PC-9 (cell line): ENCODE measurements at regions not wholly inside any gene's neighbourhood (a gene's known extent, or its start where the extent isn't known, plus 50 kb on each side); places are given as distances from the start of the nearest gene placed in this dataset.

ENCODE experiments used
- BruUV-seq: library from RNA; stranded (reverse); fragments of 400-500 nt; replicated peaks from 2 replicates; lab custom pipeline; 2021; lab: Mats Ljungman, UMichigan
- CTCF ChIA-PET: fragments of 300-600 bp; sonication (Branson Sonifier 250); formaldehyde crosslinking; loops from one replicate; lab custom pipeline; 2022; ENCODE audit warnings: antibody characterized with exemption; lab: Charles Lee
- POLR2A ChIA-PET: fragments of 300-600 bp; sonication (Branson Sonifier 250); formaldehyde crosslinking; loops from one replicate; lab custom pipeline; 2022; ENCODE audit warnings: antibody characterized with exemption; ENCODE audit not compliant: unreplicated experiment; lab: Charles Lee
- DNase-seq, 2 experiments: peaks; one replicate each; pipeline versions ENCODE4 v3.0.0 to v3.0.0-alpha.2; 2015 to 2022; ENCODE audit warnings: mixed read lengths in 1 of 2
- H2AFZ ChIP-seq: fragments of 200-600 bp; sonication (generic); 2 replicates; pipeline ENCODE4 v1.8.1; 2017; ENCODE audit warnings: antibody characterized with exemption
- H3F3A ChIP-seq: fragments of 200-600 bp; sonication (generic); 2 replicates; pipeline ENCODE4 v1.8.1; 2017; ENCODE audit warnings: antibody characterized with exemption, mild to moderate bottlenecking, low read depth; ENCODE audit not compliant: insufficient read depth
- H3K27ac ChIP-seq: fragments of 200-600 bp; sonication (generic); 2 replicates; pipeline ENCODE4 v1.6.1; 2016; ENCODE audit warnings: mixed run types
- H3K27me3 ChIP-seq: fragments of 200-600 bp; sonication (generic); 2 replicates; pipeline ENCODE4 v1.6.1; 2016; ENCODE audit warnings: low read depth, mixed run types; ENCODE audit not compliant: insufficient read depth
- H3K36me3 ChIP-seq: fragments of 200-600 bp; sonication (generic); 2 replicates; pipeline ENCODE4 v1.6.1; 2016; ENCODE audit warnings: low read depth, mixed run types
- H3K4me1 ChIP-seq: fragments of 200-600 bp; sonication (generic); replicated peaks from 2 replicates; pipeline ENCODE4 v1.6.1; 2016; ENCODE audit warnings: mixed run types; ENCODE audit not compliant: insufficient read depth
- H3K4me2 ChIP-seq: fragments of 200-600 bp; sonication (generic); 2 replicates; pipeline ENCODE4 v1.6.1; 2017; ENCODE audit warnings: mixed run types
- H3K4me3 ChIP-seq: fragments of 200-600 bp; sonication (generic); 2 replicates; pipeline ENCODE4 v1.6.1; 2016; ENCODE audit warnings: mixed run types
- H3K79me2 ChIP-seq: fragments of 200-600 bp; sonication (generic); 2 replicates; pipeline ENCODE4 v1.6.1; 2017; ENCODE audit warnings: low read depth, mixed run types
- H3K9me2 ChIP-seq: fragments of 200-600 bp; sonication (generic); 2 replicates; pipeline ENCODE4 v1.8.1; 2017; ENCODE audit warnings: mild to moderate bottlenecking; ENCODE audit not compliant: insufficient read depth
- H3K9me3 ChIP-seq: fragments of 200-600 bp; sonication (generic); 2 replicates; pipeline ENCODE4 v1.8.1; 2016; ENCODE audit warnings: low read depth; ENCODE audit not compliant: insufficient read depth
- H4K20me1 ChIP-seq: fragments of 200-600 bp; sonication (generic); 2 replicates; pipeline ENCODE4 v1.8.1; 2017; ENCODE audit not compliant: insufficient read depth
- EZH2 ChIP-seq: fragments of 200-600 bp; sonication (generic); IDR thresholded peaks from 2 replicates; pipeline ENCODE4 v1.8.0; 2017; ENCODE audit warnings: antibody characterized with exemption, low read depth
- intact Hi-C: fragments of 100-400 bp; cut with micrococcal nuclease; formaldehyde crosslinking; loops from one replicate; pipeline ENCODE4 v1.10.0; 2022; ENCODE audit not compliant: unreplicated experiment
- TF ChIP-seq, protein P1 (sequence below): fragments of 200-600 bp; sonication (generic); conservative IDR thresholded peaks from 2 replicates; pipeline ENCODE4 v1.6.1; 2017; ENCODE audit warnings: mixed run types, antibody characterized with exemption, mild to moderate bottlenecking, moderate library complexity

- Histone ChIP-seq H3K79me2 (no peaks in the 10 kb centered on the region), H3K4me3 (no peak overlapping the region), H4K20me1 (no peaks in the 10 kb centered on the region), H3K9me2 (no peaks in the 10 kb centered on the region), H3K4me2 (no peak overlapping the region), H3K27me3 (no peaks in the 10 kb centered on the region), H3F3A (no peaks in the 10 kb centered on the region), H3K36me3 (no peaks in the 10 kb centered on the region), H3K27ac (no peak overlapping the region), H3K9me3 (no peaks in the 10 kb centered on the region), H3K4me1 (no peaks in the 10 kb centered on the region), H2AFZ (no peak overlapping the region)
- TF ChIP-seq, protein P1, sequence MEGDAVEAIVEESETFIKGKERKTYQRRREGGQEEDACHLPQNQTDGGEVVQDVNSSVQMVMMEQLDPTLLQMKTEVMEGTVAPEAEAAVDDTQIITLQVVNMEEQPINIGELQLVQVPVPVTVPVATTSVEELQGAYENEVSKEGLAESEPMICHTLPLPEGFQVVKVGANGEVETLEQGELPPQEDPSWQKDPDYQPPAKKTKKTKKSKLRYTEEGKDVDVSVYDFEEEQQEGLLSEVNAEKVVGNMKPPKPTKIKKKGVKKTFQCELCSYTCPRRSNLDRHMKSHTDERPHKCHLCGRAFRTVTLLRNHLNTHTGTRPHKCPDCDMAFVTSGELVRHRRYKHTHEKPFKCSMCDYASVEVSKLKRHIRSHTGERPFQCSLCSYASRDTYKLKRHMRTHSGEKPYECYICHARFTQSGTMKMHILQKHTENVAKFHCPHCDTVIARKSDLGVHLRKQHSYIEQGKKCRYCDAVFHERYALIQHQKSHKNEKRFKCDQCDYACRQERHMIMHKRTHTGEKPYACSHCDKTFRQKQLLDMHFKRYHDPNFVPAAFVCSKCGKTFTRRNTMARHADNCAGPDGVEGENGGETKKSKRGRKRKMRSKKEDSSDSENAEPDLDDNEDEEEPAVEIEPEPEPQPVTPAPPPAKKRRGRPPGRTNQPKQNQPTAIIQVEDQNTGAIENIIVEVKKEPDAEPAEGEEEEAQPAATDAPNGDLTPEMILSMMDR: no peak
- TF ChIP-seq EZH2: no peak
- DNase-seq: no peak
- ChIA-PET CTCF (no interaction called here), POLR2A (no interaction called here)
- BruUV-seq: no TSS peak
- intact Hi-C loops: no loop called here
Observed at GRCh38 chr4:162650166-162650565, 486.4 kb upstream of the FSTL5 start.

DNA sequence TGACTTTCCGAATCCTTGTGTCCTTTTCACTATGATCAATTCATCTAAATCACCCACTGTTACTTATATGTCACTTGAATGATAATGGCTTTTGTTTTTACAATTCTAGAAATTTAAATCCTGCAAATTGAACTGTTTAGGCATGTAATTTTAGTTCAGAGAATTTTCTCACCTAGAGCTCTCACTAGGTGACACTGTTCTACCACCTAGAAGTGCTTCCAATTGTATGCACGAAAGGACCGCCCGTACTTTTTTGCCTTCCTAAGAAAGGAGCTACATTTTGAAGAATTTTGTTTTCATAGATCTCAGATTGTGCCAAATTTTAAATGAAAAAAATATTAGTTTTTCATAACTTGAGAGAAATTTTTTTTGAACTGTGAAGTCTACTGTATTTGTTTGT lies 481.6 kb upstream of the FSTL5 start:
- no peaks in the 10 kb centered on the region for H3K9me3 ChIP-seq
- no TSS peak for BruUV-seq
- no peak overlapping the region for H2AFZ ChIP-seq
- H3K4me3 ChIP-seq: no peak overlapping the region
- DNase-seq: no peak
- H4K20me1 ChIP-seq: no peaks in the 10 kb centered on the region
- H3K36me3 ChIP-seq: no peaks in the 10 kb centered on the region
- H3K4me2 ChIP-seq: no peak overlapping the region
- no peak for TF ChIP-seq EZH2
- TF ChIP-seq, protein P1: no peak; the same call in 1 of the 2 replicates
- intact Hi-C loops: loop anchor here (5.0 kb wide), 1 partner anchor 687 kb away; the partner anchor contains the start of gene NPY1R
- ChIA-PET POLR2A (no interaction called here), CTCF (no interaction called here)
- no peaks in the 10 kb centered on the region for H3K9me2 ChIP-seq
- no peaks in the 10 kb centered on the region for H3F3A ChIP-seq
- no peaks in the 10 kb centered on the region for H3K79me2 ChIP-seq
- H3K4me1 ChIP-seq: no peaks in the 10 kb centered on the region
- H3K27ac ChIP-seq: no peak overlapping the region
- H3K27me3 ChIP-seq: no peaks in the 10 kb centered on the region

GRCh38 chr4:162644346-162644745 lies 480.5 kb upstream of the FSTL5 start:
- ChIA-PET POLR2A (no interaction called here), CTCF (interaction anchor here (0.5 kb wide), 1 partner anchor 88 kb away, joined by 7 read pairs; no protein-coding TSS in a partner anchor)
- H3F3A ChIP-seq: no peaks in the 10 kb centered on the region
- H3K27me3 ChIP-seq: no peaks in the 10 kb centered on the region
- H3K9me3 ChIP-seq: no peaks in the 10 kb centered on the region
- H4K20me1 ChIP-seq: no peaks in the 10 kb centered on the region
- no peaks in the 10 kb centered on the region for H3K36me3 ChIP-seq
- no peak overlapping the region for H3K27ac ChIP-seq
- DNase-seq: no peak
- no TSS peak for BruUV-seq
- H3K4me2 ChIP-seq: no peak overlapping the region
- intact Hi-C loops: no loop called here
- no peaks in the 10 kb centered on the region for H3K4me1 ChIP-seq
- no peak overlapping the region for H3K4me3 ChIP-seq
- H3K9me2 ChIP-seq: no peaks in the 10 kb centered on the region
- H3K79me2 ChIP-seq: no peaks in the 10 kb centered on the region
- TF ChIP-seq, protein P1: no peak
- no peak for TF ChIP-seq EZH2
- H2AFZ ChIP-seq: no peak overlapping the region
